Activated naive CD4-positive, alpha-beta T cell treated with anti-CD3 and anti-CD28 coated beads, Interleukin-2, amount 50 U/mL, for 24 hours (primary cell): ENCODE measurements at regions not wholly inside any gene's neighbourhood (a gene's known extent, or its start where the extent isn't known, plus 50 kb on each side); places are given as distances from the start of the nearest gene placed in this dataset.
"Not testable (repeated sequence)": the region's sequence is repeated elsewhere in the genome, so short reads cannot be mapped to it uniquely, and the experiment has no call there.

Experiments used
- H3K27ac Mint-ChIP-seq: one replicate; pipeline ENCODE4 v1.8.0; 2021; ENCODE audit warnings: mild to moderate bottlenecking, mixed read lengths
- H3K27me3 Mint-ChIP-seq: one replicate; pipeline ENCODE4 v1.8.0; 2021; ENCODE audit warnings: mixed read lengths
- H3K36me3 Mint-ChIP-seq: one replicate; pipeline ENCODE4 v1.8.0; 2021; ENCODE audit warnings: mixed read lengths
- H3K4me1 Mint-ChIP-seq: one replicate; pipeline ENCODE4 v1.8.0; 2021; ENCODE audit warnings: mixed read lengths
- H3K4me3 Mint-ChIP-seq: one replicate; pipeline ENCODE4 v1.8.0; 2021; ENCODE audit warnings: mild to moderate bottlenecking, mixed read lengths
- H3K9me3 Mint-ChIP-seq: one replicate; pipeline ENCODE4 v1.8.0; 2021; ENCODE audit warnings: mixed read lengths

- Mint-ChIP-seq H3K27ac (peak overlapping the region; percentile 18), H3K27me3 (no peaks in the 10 kb centered on the region), H3K4me3 (no peak overlapping the region), H3K9me3 (no peaks in the 10 kb centered on the region), H3K4me1 (no peaks in the 10 kb centered on the region), H3K36me3 (no peaks in the 10 kb centered on the region)
These were observed 167.2 kb downstream of the TRIB2 start for GRCh38 chr2:12883906-12884305.

- no peaks in the 10 kb centered on the region for H3K36me3 Mint-ChIP-seq
- H3K9me3 Mint-ChIP-seq, result no peaks in the 10 kb centered on the region
- no peaks in the 10 kb centered on the region for H3K4me1 Mint-ChIP-seq
- no peak overlapping the region for H3K27ac Mint-ChIP-seq
- no peak overlapping the region for H3K4me3 Mint-ChIP-seq
- no peaks in the 10 kb centered on the region for H3K27me3 Mint-ChIP-seq
These were observed 168.1 kb downstream of the TRIB2 start for GRCh38 chr2:12884713-12885282.

- Mint-ChIP-seq H3K27me3 (no peaks in the 10 kb centered on the region), H3K36me3 (peaks cover 12% of the 10 kb centered on the region), H3K27ac (no peak overlapping the region), H3K9me3 (peaks cover 25% of the 10 kb centered on the region), H3K4me1 (peaks cover 2% of the 10 kb centered on the region), H3K4me3 (no peak overlapping the region)
These were observed 173.3 kb downstream of the TRIB2 start for GRCh38 chr2:12890066-12890465.

- Mint-ChIP-seq H3K4me1 (peaks cover 7% of the 10 kb centered on the region), H3K27ac (no peak overlapping the region), H3K9me3 (peaks cover 28% of the 10 kb centered on the region), H3K4me3 (no peak overlapping the region), H3K36me3 (peaks cover 15% of the 10 kb centered on the region), H3K27me3 (no peaks in the 10 kb centered on the region)
These were observed 173.8 kb downstream of the TRIB2 start for GRCh38 chr2:12890481-12890991.

GRCh38 chr2:12895017-12895416, 178.3 kb downstream of the TRIB2 start:
- H3K27me3 Mint-ChIP-seq, result no peaks in the 10 kb centered on the region
- no peak overlapping the region for H3K4me3 Mint-ChIP-seq
- peaks cover 28% of the 10 kb centered on the region for H3K4me1 Mint-ChIP-seq
- peaks cover 15% of the 10 kb centered on the region for H3K36me3 Mint-ChIP-seq
- peaks cover 28% of the 10 kb centered on the region for H3K9me3 Mint-ChIP-seq
- H3K27ac Mint-ChIP-seq, result no peak overlapping the region

GRCh38 chr2:12896318-12896982, 179.7 kb downstream of the TRIB2 start:
- H3K27ac Mint-ChIP-seq, result no peak overlapping the region
- peaks cover 22% of the 10 kb centered on the region for H3K9me3 Mint-ChIP-seq
- peaks cover 15% of the 10 kb centered on the region for H3K36me3 Mint-ChIP-seq
- H3K4me3 Mint-ChIP-seq, result peak overlapping the region; percentile 17
- H3K4me1 Mint-ChIP-seq, result peaks cover 28% of the 10 kb centered on the region
- H3K27me3 Mint-ChIP-seq, result no peaks in the 10 kb centered on the region

GRCh38 chr2:12897181-12897580, 180.4 kb downstream of the TRIB2 start:
- H3K36me3 Mint-ChIP-seq, result peaks cover 12% of the 10 kb centered on the region
- H3K9me3 Mint-ChIP-seq, result peaks cover 15% of the 10 kb centered on the region
- no peaks in the 10 kb centered on the region for H3K27me3 Mint-ChIP-seq
- no peak overlapping the region for H3K27ac Mint-ChIP-seq
- H3K4me1 Mint-ChIP-seq, result peaks cover 28% of the 10 kb centered on the region
- no peak overlapping the region for H3K4me3 Mint-ChIP-seq

GRCh38 chr2:12903272-12903671, 186.5 kb downstream of the TRIB2 start:
- H3K27ac Mint-ChIP-seq, result no peak overlapping the region
- no peaks in the 10 kb centered on the region for H3K9me3 Mint-ChIP-seq
- H3K4me3 Mint-ChIP-seq, result no peak overlapping the region
- H3K27me3 Mint-ChIP-seq, result no peaks in the 10 kb centered on the region
- peaks cover 1% of the 10 kb centered on the region for H3K4me1 Mint-ChIP-seq
- H3K36me3 Mint-ChIP-seq, result no peaks in the 10 kb centered on the region

GRCh38 chr2:12910431-12910830, 193.7 kb downstream of the TRIB2 start:
- no peak overlapping the region for H3K27ac Mint-ChIP-seq
- no peaks in the 10 kb centered on the region for H3K36me3 Mint-ChIP-seq
- H3K4me3 Mint-ChIP-seq, result no peak overlapping the region
- H3K9me3 Mint-ChIP-seq, result no peaks in the 10 kb centered on the region
- peaks cover 5% of the 10 kb centered on the region for H3K4me1 Mint-ChIP-seq
- H3K27me3 Mint-ChIP-seq, result peaks cover 3% of the 10 kb centered on the region

GRCh38 chr2:12915787-12916186, 199.1 kb downstream of the TRIB2 start:
- Mint-ChIP-seq H3K9me3 (no peaks in the 10 kb centered on the region), H3K27ac (no peak overlapping the region), H3K4me3 (no peak overlapping the region), H3K4me1 (peaks cover under 1% of the 10 kb centered on the region), H3K27me3 (peaks cover 6% of the 10 kb centered on the region), H3K36me3 (no peaks in the 10 kb centered on the region)

GRCh38 chr2:12918138-12918834, 201.6 kb downstream of the TRIB2 start:
- no peaks in the 10 kb centered on the region for H3K9me3 Mint-ChIP-seq
- no peaks in the 10 kb centered on the region for H3K36me3 Mint-ChIP-seq
- H3K27me3 Mint-ChIP-seq, result peaks cover 8% of the 10 kb centered on the region
- no peaks in the 10 kb centered on the region for H3K4me1 Mint-ChIP-seq
- H3K27ac Mint-ChIP-seq, result no peak overlapping the region
- no peak overlapping the region for H3K4me3 Mint-ChIP-seq

- Mint-ChIP-seq H3K27ac (no peak overlapping the region), H3K27me3 (peaks cover 8% of the 10 kb centered on the region), H3K4me3 (no peak overlapping the region), H3K4me1 (no peaks in the 10 kb centered on the region), H3K36me3 (no peaks in the 10 kb centered on the region), H3K9me3 (no peaks in the 10 kb centered on the region)
These were observed 202.2 kb downstream of the TRIB2 start for GRCh38 chr2:12918835-12919445.

- H3K4me3 Mint-ChIP-seq, result no peak overlapping the region
- H3K27me3 Mint-ChIP-seq, result peaks cover 4% of the 10 kb centered on the region
- H3K27ac Mint-ChIP-seq, result no peak overlapping the region
- H3K36me3 Mint-ChIP-seq, result no peaks in the 10 kb centered on the region
- H3K9me3 Mint-ChIP-seq, result no peaks in the 10 kb centered on the region
- H3K4me1 Mint-ChIP-seq, result no peaks in the 10 kb centered on the region
These were observed 204.6 kb downstream of the TRIB2 start for GRCh38 chr2:12921321-12921720.

- no peak overlapping the region for H3K4me3 Mint-ChIP-seq
- peaks cover 10% of the 10 kb centered on the region for H3K4me1 Mint-ChIP-seq
- H3K27me3 Mint-ChIP-seq, result peaks cover 2% of the 10 kb centered on the region
- H3K36me3 Mint-ChIP-seq, result no peaks in the 10 kb centered on the region
- H3K27ac Mint-ChIP-seq, result no peak overlapping the region
- no peaks in the 10 kb centered on the region for H3K9me3 Mint-ChIP-seq
These were observed 207.3 kb downstream of the TRIB2 start for GRCh38 chr2:12923907-12924610.

- H3K36me3 Mint-ChIP-seq, H3K4me3 Mint-ChIP-seq, H3K27me3 Mint-ChIP-seq, H3K27ac Mint-ChIP-seq, H3K9me3 Mint-ChIP-seq: not testable (repeated sequence)
- H3K4me1 Mint-ChIP-seq, result peaks cover 15% of the 10 kb centered on the region
These were observed 209.9 kb downstream of the TRIB2 start for GRCh38 chr2:12926641-12927040.
